ENCODE measurements at regions not wholly inside any gene's neighbourhood (a gene's known extent, or its start where the extent isn't known, plus 50 kb on each side); places are given as distances from the start of the nearest gene placed in this dataset.

- Histone ChIP-seq H3K36me3 (ENCODE audit: insufficient read depth, low read length) (no peaks in the 10 kb centered on the region), H3K9ac (ENCODE audit: low read depth, low read length, poor library complexity, severe bottlenecking) (no peak overlapping the region), H2AFZ (ENCODE audit: low read length) (no peak overlapping the region), H3K27me3 (ENCODE audit: insufficient read depth, low read length, poor library complexity, severe bottlenecking) (no peaks in the 10 kb centered on the region), H3F3A (ENCODE audit: low read depth) (no peaks in the 10 kb centered on the region), H4K20me1 (ENCODE audit: insufficient read depth, low read length, poor library complexity, severe bottlenecking) (no peaks in the 10 kb centered on the region), H3K9me2 (replicated peaks; ENCODE audit: low read depth, low read length) (no peaks in the 10 kb centered on the region), H3K9me3 (ENCODE audit: insufficient read depth, low read depth, low read length) (no peaks in the 10 kb centered on the region), H3K4me1 (ENCODE audit: insufficient read depth, low read length, poor library complexity, severe bottlenecking) (no peaks in the 10 kb centered on the region), H3K79me2 (ENCODE audit: insufficient read depth, low read length) (no peaks in the 10 kb centered on the region), H3K4me3 (ENCODE audit: low read length, poor library complexity, severe bottlenecking) (no peak overlapping the region), H3K4me2 (ENCODE audit: low read depth, low read length, poor library complexity, severe bottlenecking) (no peak overlapping the region)
- no peak for TF ChIP-seq EZH2phosphoT487 (IDR thresholded peaks at IDR 0.05; ENCODE audit: borderline replicate concordance)
- no peak for TF ChIP-seq CTCF (conservative IDR thresholded peaks at IDR 0.05; ENCODE audit: low read length)
Measured at GRCh38 chr2:11031876-11032275, 120.1 kb downstream of the KCNF1 start.

- H4K20me1 ChIP-seq (ENCODE audit: insufficient read depth, low read length, poor library complexity, severe bottlenecking), result no peaks in the 10 kb centered on the region
- H3K9ac ChIP-seq (ENCODE audit: low read depth, low read length, poor library complexity, severe bottlenecking), result no peak overlapping the region
- no peaks in the 10 kb centered on the region for H3K79me2 ChIP-seq (ENCODE audit: insufficient read depth, low read length)
- no peaks in the 10 kb centered on the region for H3K9me2 ChIP-seq (replicated peaks; ENCODE audit: low read depth, low read length)
- H3K9me3 ChIP-seq (ENCODE audit: insufficient read depth, low read depth, low read length), result no peaks in the 10 kb centered on the region
- no peaks in the 10 kb centered on the region for H3K27me3 ChIP-seq (ENCODE audit: insufficient read depth, low read length, poor library complexity, severe bottlenecking)
- H2AFZ ChIP-seq (ENCODE audit: low read length), result no peak overlapping the region
- no peaks in the 10 kb centered on the region for H3K36me3 ChIP-seq (ENCODE audit: insufficient read depth, low read length)
- no peaks in the 10 kb centered on the region for H3K4me1 ChIP-seq (ENCODE audit: insufficient read depth, low read length, poor library complexity, severe bottlenecking)
- no peak overlapping the region for H3K4me3 ChIP-seq (ENCODE audit: low read length, poor library complexity, severe bottlenecking)
- H3K4me2 ChIP-seq (ENCODE audit: low read depth, low read length, poor library complexity, severe bottlenecking), result no peak overlapping the region
- TF ChIP-seq EZH2phosphoT487 (IDR thresholded peaks at IDR 0.05; ENCODE audit: borderline replicate concordance) (no peak), CTCF (conservative IDR thresholded peaks at IDR 0.05; ENCODE audit: low read length) (no peak)
- no peaks in the 10 kb centered on the region for H3F3A ChIP-seq (ENCODE audit: low read depth)
Measured at GRCh38 chr2:11032396-11032795, 120.7 kb downstream of the KCNF1 start.

GRCh38 chr2:11033114-11033513 lies 121.4 kb downstream of the KCNF1 start:
- Histone ChIP-seq H3K4me3 (ENCODE audit: low read length, poor library complexity, severe bottlenecking) (no peak overlapping the region), H3K9ac (ENCODE audit: low read depth, low read length, poor library complexity, severe bottlenecking) (no peak overlapping the region), H4K20me1 (ENCODE audit: insufficient read depth, low read length, poor library complexity, severe bottlenecking) (no peaks in the 10 kb centered on the region), H2AFZ (ENCODE audit: low read length) (no peak overlapping the region), H3K36me3 (ENCODE audit: insufficient read depth, low read length) (no peaks in the 10 kb centered on the region), H3K4me1 (ENCODE audit: insufficient read depth, low read length, poor library complexity, severe bottlenecking) (no peaks in the 10 kb centered on the region), H3K79me2 (ENCODE audit: insufficient read depth, low read length) (no peaks in the 10 kb centered on the region), H3F3A (ENCODE audit: low read depth) (no peaks in the 10 kb centered on the region), H3K27me3 (ENCODE audit: insufficient read depth, low read length, poor library complexity, severe bottlenecking) (no peaks in the 10 kb centered on the region), H3K4me2 (ENCODE audit: low read depth, low read length, poor library complexity, severe bottlenecking) (no peak overlapping the region), H3K9me2 (replicated peaks; ENCODE audit: low read depth, low read length) (no peaks in the 10 kb centered on the region), H3K9me3 (ENCODE audit: insufficient read depth, low read depth, low read length) (no peaks in the 10 kb centered on the region)
- TF ChIP-seq EZH2phosphoT487 (IDR thresholded peaks at IDR 0.05; ENCODE audit: borderline replicate concordance) (no peak), CTCF (conservative IDR thresholded peaks at IDR 0.05; ENCODE audit: low read length) (no peak)
